ENCODE measurements at regions not wholly inside any gene's neighbourhood (a gene's known extent, or its start where the extent isn't known, plus 50 kb on each side); places are given as distances from the start of the nearest gene placed in this dataset.
A peak's percentile ranks its signal among the peaks of the same experiment; 100 is the strongest.

- DNase-seq (no peak), ATAC-seq (peak in 3 of 4 donors; percentile 26 to 34 (median 30))
- Histone ChIP-seq H3K27me3 (ENCODE audit: insufficient read depth in 3 of 3, low read length in 2 of 3) (no peaks in the 10 kb centered on the region), H3K27ac (peak overlapping the region; percentile 67), H3K36me3 (ENCODE audit: insufficient read depth in 1 of 2, low read depth in 1 of 2) (no peaks in the 10 kb centered on the region), H3K4me1 (peaks cover 37% of the 10 kb centered on the region), H3K9me3 (no peaks in the 10 kb centered on the region), H3K4me3 (no peak overlapping the region)
- WGBS, 3 donors = 66 to 75% (median 67%) methylated on average over 2 of the region's 2 CpGs
- intact Hi-C loops (cut with DNase I) = no loop called here
- TF ChIP-seq CTCF (IDR thresholded peaks at IDR 0.05) = no peak
Measured at GRCh38 chr6:109242029-109242428, 140.2 kb downstream of the CD164 start.

GRCh38 chr6:109241199-109241598 is 141.1 kb downstream of the CD164 start:
- intact Hi-C loops (cut with DNase I) = no loop called here
- no peaks in the 10 kb centered on the region for H3K36me3 ChIP-seq (ENCODE audit: insufficient read depth in 1 of 2, low read depth in 1 of 2)
- TF ChIP-seq CTCF (IDR thresholded peaks at IDR 0.05) = no peak
- no peaks in the 10 kb centered on the region for H3K27me3 ChIP-seq (ENCODE audit: insufficient read depth in 3 of 3, low read length in 2 of 3)
- no peak overlapping the region for H3K4me3 ChIP-seq
- ATAC-seq = peak; percentile 54 to 64 (median 63)
- WGBS, 3 donors = 33 to 44% (median 37%) methylated on average over 2 of the region's 2 CpGs
- DNase-seq = no peak
- H3K9me3 ChIP-seq = no peaks in the 10 kb centered on the region
- peak overlapping the region; percentile 67 for H3K27ac ChIP-seq
- H3K4me1 ChIP-seq = peaks cover 37% of the 10 kb centered on the region

GRCh38 chr6:109240370-109241084 is 141.7 kb downstream of the CD164 start:
- H3K27ac ChIP-seq = peak overlapping the region; percentile 67
- intact Hi-C loops (cut with DNase I) = no loop called here

GRCh38 chr6:109239651-109240321 is 142.5 kb downstream of the CD164 start:
- no peak for TF ChIP-seq CTCF (IDR thresholded peaks at IDR 0.05)
- H3K27me3 ChIP-seq (ENCODE audit: insufficient read depth in 3 of 3, low read length in 2 of 3) = no peaks in the 10 kb centered on the region
- ATAC-seq (peak in 1 of 4 donors; percentile 33), DNase-seq (no peak)
- H3K27ac ChIP-seq = peak overlapping the region; percentile 67
- peaks cover 37% of the 10 kb centered on the region for H3K4me1 ChIP-seq
- 69 to 79% (median 69%) methylated on average over 9 of the region's 9 CpGs for WGBS, 3 donors
- no peaks in the 10 kb centered on the region for H3K36me3 ChIP-seq (ENCODE audit: insufficient read depth in 1 of 2, low read depth in 1 of 2)
- intact Hi-C loops (cut with DNase I) = loop anchor here in 1 of 2 donors (10.0 kb wide), 1 partner anchor 45 kb away; no protein-coding TSS in a partner anchor
- no peaks in the 10 kb centered on the region for H3K9me3 ChIP-seq
- no peak overlapping the region for H3K4me3 ChIP-seq

More at GRCh38 chr6:109240370-109241084, 141.7 kb downstream of the CD164 start:
- TF ChIP-seq CTCF (IDR thresholded peaks at IDR 0.05) = no peak
- Histone ChIP-seq H3K4me3 (no peak overlapping the region), H3K36me3 (ENCODE audit: insufficient read depth in 1 of 2, low read depth in 1 of 2) (no peaks in the 10 kb centered on the region), H3K4me1 (peaks cover 37% of the 10 kb centered on the region), H3K27me3 (ENCODE audit: insufficient read depth in 3 of 3, low read length in 2 of 3) (no peaks in the 10 kb centered on the region), H3K9me3 (no peaks in the 10 kb centered on the region)
- DNase-seq (no peak), ATAC-seq (peak; percentile 60 to 82 (median 66))
- 53 to 68% (median 60%) methylated on average over 7 of the region's 7 CpGs for WGBS, 3 donors

Measured in psoas muscle (tissue), 7 donors.